Peyer's patch (tissue), 4 donors: ENCODE measurements at regions not wholly inside any gene's neighbourhood (a gene's known extent, or its start where the extent isn't known, plus 50 kb on each side); places are given as distances from the start of the nearest gene placed in this dataset.
"Not testable (repeated sequence)": the region's sequence is repeated elsewhere in the genome, so short reads cannot be mapped to it uniquely, and the experiment has no call there.

Source experiments
- CTCF ChIP-seq, 6 experiments: fragments of 450-650 bp in 4 of 6; fragments of 200-600 bp in 2 of 6; sonication (generic) in 1 of 6; IDR thresholded peaks; one replicate each; pipeline ENCODE4 v1.5.1; 2017 to 2019; ENCODE audit warnings: antibody characterized with exemption in 6 of 6, mild to moderate bottlenecking in 3 of 6, moderate library complexity in 1 of 6
- POLR2A ChIP-seq, 2 donors: fragments of 450-650 bp; IDR thresholded peaks; one replicate each; pipeline ENCODE4 v1.5.1; 2017; ENCODE audit warnings: antibody characterized with exemption in 2 of 2, mild to moderate bottlenecking in 2 of 2, moderate library complexity in 2 of 2

- TF ChIP-seq CTCF, POLR2A (IDR thresholded peaks at IDR 0.05): not testable (repeated sequence)
Observed at GRCh38 chr14:41214978-41215377, 391.7 kb upstream of the LRFN5 start.
